ENCODE measurements at regions not wholly inside any gene's neighbourhood (a gene's known extent, or its start where the extent isn't known, plus 50 kb on each side); places are given as distances from the start of the nearest gene placed in this dataset.

DNA sequence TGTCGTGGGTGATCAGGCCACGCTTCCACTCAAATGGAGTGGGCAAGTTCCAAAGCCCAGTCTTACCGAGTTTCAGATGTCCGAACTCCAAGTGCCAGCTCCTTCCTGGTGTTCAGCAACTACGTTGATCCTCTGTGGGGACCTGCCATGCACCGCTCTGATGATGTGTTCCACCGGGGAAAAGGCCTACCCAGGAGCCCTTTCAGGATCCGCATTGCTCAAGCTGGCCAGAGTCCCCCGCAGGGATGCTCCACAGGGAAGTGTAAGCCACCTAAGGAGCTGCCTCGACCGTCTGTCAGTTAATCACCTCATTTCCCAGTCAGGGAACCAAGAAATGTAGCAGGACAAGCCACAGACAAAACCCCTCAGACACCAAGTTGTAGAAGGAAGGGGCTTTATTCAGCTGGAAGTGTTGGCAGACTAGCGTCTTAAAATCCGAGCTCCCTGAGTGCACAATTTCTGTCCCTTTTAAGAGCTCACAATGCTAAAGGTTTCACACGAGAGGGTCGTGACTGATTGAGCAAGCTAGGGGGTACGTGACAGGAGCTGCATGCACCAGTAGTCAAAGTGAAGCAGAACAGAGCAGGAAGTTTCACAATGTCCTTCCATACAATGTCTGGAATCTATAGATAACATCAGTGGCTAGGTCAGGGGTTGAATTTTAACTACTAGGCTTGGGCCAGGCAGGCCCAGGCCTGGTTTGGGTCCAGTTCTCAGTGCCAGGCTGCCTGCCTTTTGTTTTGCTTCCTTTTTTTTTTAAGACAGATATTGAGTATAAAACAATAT lies 126.2 kb upstream of the ZDHHC15 start:
- ATAC-seq (no peak), DNase-seq (ENCODE audit: extremely low read depth in 1 of 4, low spot score in 3 of 4) (no peak), FAIRE-seq (no peak)
- no peaks in the 10 kb centered on the region for H3K79me2 ChIP-seq (ENCODE audit: control insufficient read depth, insufficient read depth, low read length)
- POLR2A ChIA-PET, result no interaction called here
- H3K4me2 ChIP-seq (ENCODE audit: insufficient read depth, low read length), result no peak overlapping the region
- H2AFZ ChIP-seq (ENCODE audit: low read depth, low read length), result no peak overlapping the region
- no peak overlapping the region for H3K9ac ChIP-seq (ENCODE audit: insufficient read depth in 1 of 2, low read depth in 2 of 2, low read length in 2 of 2)
- no peaks in the 10 kb centered on the region for H3K9me3 ChIP-seq (replicated peaks; ENCODE audit: control insufficient read depth, insufficient read depth, low read depth, low read length)
- H3K36me3 ChIP-seq (ENCODE audit: control insufficient read depth, insufficient read depth, low read length), result no peaks in the 10 kb centered on the region
- no peaks in the 10 kb centered on the region for H4K20me1 ChIP-seq (replicated peaks; ENCODE audit: control insufficient read depth, insufficient read depth, low read length)
- intact Hi-C loops (cut with micrococcal nuclease) (no loop called here), in situ Hi-C loops (cut with MboI) (no loop called here)
- no peak overlapping the region for H3K27ac ChIP-seq (ENCODE audit: extremely low read depth, low read depth, low read length)
- under 1% methylated on average over 15 of the region's 16 CpGs for WGBS (ENCODE audit: insufficient coverage, low coverage, missing lambda C conversion rate)
- TF ChIP-seq HNRNPL (IDR thresholded peaks at IDR 0.05; ENCODE audit: low read depth, low read length) (no peak), ZNF445 (CRISPR knock-in tag; IDR thresholded peaks at IDR 0.05; ENCODE audit: low read depth) (no peak), DIDO1 (tag; IDR thresholded peaks at IDR 0.05; ENCODE audit: low read depth) (no peak)
- TF ChIP-seq, protein P1, sequence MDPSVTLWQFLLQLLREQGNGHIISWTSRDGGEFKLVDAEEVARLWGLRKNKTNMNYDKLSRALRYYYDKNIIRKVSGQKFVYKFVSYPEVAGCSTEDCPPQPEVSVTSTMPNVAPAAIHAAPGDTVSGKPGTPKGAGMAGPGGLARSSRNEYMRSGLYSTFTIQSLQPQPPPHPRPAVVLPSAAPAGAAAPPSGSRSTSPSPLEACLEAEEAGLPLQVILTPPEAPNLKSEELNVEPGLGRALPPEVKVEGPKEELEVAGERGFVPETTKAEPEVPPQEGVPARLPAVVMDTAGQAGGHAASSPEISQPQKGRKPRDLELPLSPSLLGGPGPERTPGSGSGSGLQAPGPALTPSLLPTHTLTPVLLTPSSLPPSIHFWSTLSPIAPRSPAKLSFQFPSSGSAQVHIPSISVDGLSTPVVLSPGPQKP (CRISPR knock-in tag; IDR thresholded peaks at IDR 0.05), result no peak
- no peak overlapping the region for H3K4me3 ChIP-seq
- H3K27me3 ChIP-seq (ENCODE audit: control insufficient read depth in 2 of 2, insufficient read depth in 2 of 2, low read length in 2 of 2), result no peaks in the 10 kb centered on the region
- CTCF ChIA-PET (ENCODE audit: low intra/inter-chr PET ratio), result no interaction called here
- no TSS peak for BruUV-seq (replicated peaks)
- H3K9me1 ChIP-seq (ENCODE audit: control insufficient read depth, insufficient read depth, low read length), result no peaks in the 10 kb centered on the region
- H3K4me1 ChIP-seq (replicated peaks in 1 of 2; ENCODE audit: control insufficient read depth in 2 of 2, insufficient read depth in 2 of 2, low read length in 2 of 2), result no peaks in the 10 kb centered on the region

Measured in K562 (cell line).